DOHH2 (cell line): ENCODE measurements at regions not wholly inside any gene's neighbourhood (a gene's known extent, or its start where the extent isn't known, plus 50 kb on each side); places are given as distances from the start of the nearest gene placed in this dataset.

Experiments
- H3F3A ChIP-seq: fragments of 200-600 bp; sonication (generic), shearing (Covaris generic); 2 replicates; pipeline ENCODE4 v1.6.0; 2016; ENCODE audit warnings: antibody characterized with exemption, mild to moderate bottlenecking; ENCODE audit not compliant: control insufficient read depth, insufficient read depth
- H3K27ac ChIP-seq: fragments of 200-600 bp; sonication (generic); 2 replicates; pipeline ENCODE4 v1.5.1; 2014; ENCODE audit warnings: low read depth, mild to moderate bottlenecking, low read length, moderate library complexity
- H3K27me3 ChIP-seq: fragments of 200-600 bp; sonication (generic); 2 replicates; pipeline ENCODE4 v1.6.1; 2014; ENCODE audit warnings: mild to moderate bottlenecking, low read length, mixed read lengths; ENCODE audit not compliant: control insufficient read depth
- H3K36me3 ChIP-seq: fragments of 200-600 bp; sonication (generic); 2 replicates; pipeline ENCODE4 v1.6.1; 2014; ENCODE audit warnings: mild to moderate bottlenecking, low read length, moderate library complexity, mixed read lengths; ENCODE audit not compliant: control insufficient read depth
- H3K4me1 ChIP-seq: fragments of 200-600 bp; sonication (generic); 2 replicates; pipeline ENCODE4 v1.6.1; 2014; ENCODE audit warnings: mild to moderate bottlenecking, low read length, mixed read lengths; ENCODE audit not compliant: control insufficient read depth
- H3K4me2 ChIP-seq: fragments of 200-600 bp; sonication (generic); 2 replicates; pipeline ENCODE4 v1.6.0; 2014; ENCODE audit warnings: mild to moderate bottlenecking, low read length, moderate library complexity
- H3K4me3 ChIP-seq: fragments of 200-600 bp; sonication (generic); 2 replicates; pipeline ENCODE4 v1.5.1; 2014; ENCODE audit warnings: mild to moderate bottlenecking, low read length, mixed read lengths
- H3K79me2 ChIP-seq: fragments of 200-600 bp; sonication (generic); 2 replicates; pipeline ENCODE4 v1.6.1; 2014; ENCODE audit warnings: mild to moderate bottlenecking, low read length, mixed read lengths; ENCODE audit not compliant: control insufficient read depth
- H3K9me2 ChIP-seq: fragments of 200-600 bp; sonication (generic); replicated peaks from 2 replicates; pipeline ENCODE4 v1.6.1; 2014; ENCODE audit warnings: mild to moderate bottlenecking, low read length, mixed read lengths; ENCODE audit not compliant: control insufficient read depth
- H3K9me3 ChIP-seq: fragments of 200-600 bp; sonication (generic); 2 replicates; pipeline ENCODE4 v1.6.1; 2014; ENCODE audit warnings: antibody characterized with exemption, low read length, mixed read lengths; ENCODE audit not compliant: control insufficient read depth, insufficient read depth
- H4K20me1 ChIP-seq: fragments of 200-600 bp; sonication (generic); 2 replicates; pipeline ENCODE4 v1.6.0; 2014; ENCODE audit warnings: low read depth, mild to moderate bottlenecking, antibody characterized with exemption, low read length, moderate library complexity; ENCODE audit not compliant: control insufficient read depth, insufficient read depth
- CTCF ChIP-seq: fragments of 200-600 bp; sonication (generic); IDR thresholded peaks from one replicate; pipeline ENCODE4 v1.5.1; 2014; ENCODE audit warnings: antibody characterized with exemption, mild to moderate bottlenecking, low read depth, low read length; ENCODE audit not compliant: poor library complexity, severe bottlenecking
- EZH2phosphoT487 ChIP-seq: fragments of 200-600 bp; sonication (generic); IDR thresholded peaks from 2 replicates; pipeline ENCODE4 v1.6.1; 2017; ENCODE audit warnings: borderline replicate concordance, mild to moderate bottlenecking, antibody characterized with exemption, low read length, moderate library complexity, mixed read lengths

GRCh38 chrX:25537699-25538098 is 521.9 kb upstream of the ARX start:
- Histone ChIP-seq H3K36me3 (no peaks in the 10 kb centered on the region), H3K4me1 (no peaks in the 10 kb centered on the region), H3K9me2 (no peaks in the 10 kb centered on the region), H4K20me1 (no peaks in the 10 kb centered on the region), H3F3A (no peaks in the 10 kb centered on the region), H3K4me2 (no peak overlapping the region), H3K4me3 (no peak overlapping the region), H3K9me3 (no peaks in the 10 kb centered on the region), H3K27ac (no peak overlapping the region), H3K27me3 (no peaks in the 10 kb centered on the region), H3K79me2 (no peaks in the 10 kb centered on the region)
- TF ChIP-seq EZH2phosphoT487 (no peak), CTCF (no peak)

GRCh38 chrX:25544641-25545040 is 528.9 kb upstream of the ARX start:
- H3K27me3 ChIP-seq = no peaks in the 10 kb centered on the region
- H3K9me2 ChIP-seq = no peaks in the 10 kb centered on the region
- no peak overlapping the region for H3K27ac ChIP-seq
- no peaks in the 10 kb centered on the region for H3K9me3 ChIP-seq
- no peaks in the 10 kb centered on the region for H3K4me1 ChIP-seq
- H3K4me2 ChIP-seq = no peak overlapping the region
- TF ChIP-seq EZH2phosphoT487 (no peak), CTCF (no peak)
- H3K79me2 ChIP-seq = no peaks in the 10 kb centered on the region
- H3F3A ChIP-seq = no peaks in the 10 kb centered on the region
- H3K36me3 ChIP-seq = no peaks in the 10 kb centered on the region
- no peak overlapping the region for H3K4me3 ChIP-seq
- H4K20me1 ChIP-seq = no peaks in the 10 kb centered on the region

GRCh38 chrX:25548811-25549210 is 533.0 kb upstream of the ARX start:
- H3F3A ChIP-seq = no peaks in the 10 kb centered on the region
- H4K20me1 ChIP-seq = no peaks in the 10 kb centered on the region
- H3K4me3 ChIP-seq = no peak overlapping the region
- no peaks in the 10 kb centered on the region for H3K79me2 ChIP-seq
- no peaks in the 10 kb centered on the region for H3K9me2 ChIP-seq
- H3K27ac ChIP-seq = no peak overlapping the region
- no peaks in the 10 kb centered on the region for H3K9me3 ChIP-seq
- TF ChIP-seq CTCF (no peak), EZH2phosphoT487 (no peak)
- no peaks in the 10 kb centered on the region for H3K4me1 ChIP-seq
- H3K36me3 ChIP-seq = no peaks in the 10 kb centered on the region
- no peaks in the 10 kb centered on the region for H3K27me3 ChIP-seq
- no peak overlapping the region for H3K4me2 ChIP-seq

DNA sequence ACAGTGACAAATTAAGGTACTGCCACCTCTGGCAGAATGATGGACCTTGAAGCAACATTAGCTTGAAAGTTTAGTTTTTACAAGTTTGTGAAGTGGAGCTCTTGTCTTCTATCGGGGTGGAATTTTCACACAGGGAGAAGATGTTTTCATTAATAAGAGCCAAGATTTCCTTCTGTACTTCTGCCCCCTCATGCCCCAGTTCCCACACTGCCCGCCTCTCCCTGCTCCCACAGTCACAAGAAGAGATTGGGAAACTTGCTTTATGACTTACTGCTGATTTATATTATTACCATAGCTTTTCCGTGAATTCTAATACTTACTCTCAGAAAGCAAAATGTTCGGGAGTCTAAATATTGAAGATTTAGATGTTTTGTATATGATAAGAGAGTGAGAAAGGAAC is 539.8 kb upstream of the ARX start:
- H3K27me3 ChIP-seq = no peaks in the 10 kb centered on the region

More for the DNA sequence above, 539.8 kb upstream of the ARX start:
- Histone ChIP-seq H3K4me3 (no peak overlapping the region), H3K9me2 (no peaks in the 10 kb centered on the region), H3K79me2 (no peaks in the 10 kb centered on the region), H3F3A (no peaks in the 10 kb centered on the region), H3K4me2 (no peak overlapping the region), H3K36me3 (no peaks in the 10 kb centered on the region), H4K20me1 (no peaks in the 10 kb centered on the region), H3K27ac (no peak overlapping the region), H3K9me3 (no peaks in the 10 kb centered on the region), H3K4me1 (no peaks in the 10 kb centered on the region)
- TF ChIP-seq CTCF = no peak
- no peak for TF ChIP-seq EZH2phosphoT487
